Skin epidermis (tissue), 12 donors: ENCODE measurements at regions not wholly inside any gene's neighbourhood (a gene's known extent, or its start where the extent isn't known, plus 50 kb on each side); places are given as distances from the start of the nearest gene placed in this dataset.

ENCODE experiments used
- H3K27ac ChIP-seq, 21 experiments: fragments of 200-600 bp; sonication (generic) in 11 of 21; one replicate each; pipeline ENCODE4 v1.5.0; 2020; ENCODE audit warnings: mild to moderate bottlenecking in 3 of 21, inconsistent platforms in 2 of 21, moderate library complexity in 2 of 21
- H3K4me3 ChIP-seq, 7 experiments: fragments of 200-600 bp; sonication (generic) in 2 of 7; one replicate each; pipeline ENCODE4 v1.5.0; 2020; ENCODE audit warnings: inconsistent platforms in 2 of 7, mild to moderate bottlenecking in 2 of 7, moderate library complexity in 1 of 7

- Histone ChIP-seq H3K4me3 (no peak overlapping the region), H3K27ac (no peak overlapping the region)
These were observed 96.3 kb upstream of the BCL11A start for GRCh38 chr2:60649721-60650120.

GRCh38 chr2:60652832-60653340 is 99.4 kb upstream of the BCL11A start:
- H3K27ac ChIP-seq, result no peak overlapping the region
- H3K4me3 ChIP-seq, result no peak overlapping the region

- Histone ChIP-seq H3K27ac (no peak overlapping the region), H3K4me3 (no peak overlapping the region)
These were observed 98.4 kb upstream of the PAPOLG start for GRCh38 chr2:60657673-60658072.

GRCh38 chr2:60659026-60659425 is 97.0 kb upstream of the PAPOLG start:
- no peak overlapping the region for H3K27ac ChIP-seq
- H3K4me3 ChIP-seq, result no peak overlapping the region

GRCh38 chr2:60661073-60661738 is 94.9 kb upstream of the PAPOLG start:
- no peak overlapping the region for H3K27ac ChIP-seq
- no peak overlapping the region for H3K4me3 ChIP-seq

- Histone ChIP-seq H3K27ac (no peak overlapping the region), H3K4me3 (no peak overlapping the region)
These were observed 93.3 kb upstream of the PAPOLG start for GRCh38 chr2:60662781-60663180.

- Histone ChIP-seq H3K27ac (no peak overlapping the region), H3K4me3 (no peak overlapping the region)
These were observed 84.1 kb upstream of the PAPOLG start for GRCh38 chr2:60671966-60672365.

- H3K4me3 ChIP-seq, result no peak overlapping the region
- no peak overlapping the region for H3K27ac ChIP-seq
These were observed 81.4 kb upstream of the PAPOLG start for GRCh38 chr2:60674524-60675165.

- Histone ChIP-seq H3K27ac (no peak overlapping the region), H3K4me3 (no peak overlapping the region)
These were observed 80.8 kb upstream of the PAPOLG start for GRCh38 chr2:60675301-60675700.

- H3K27ac ChIP-seq, result no peak overlapping the region
- H3K4me3 ChIP-seq, result no peak overlapping the region
These were observed 79.2 kb upstream of the PAPOLG start for GRCh38 chr2:60676706-60677330.

GRCh38 chr2:60677356-60677755 is 78.7 kb upstream of the PAPOLG start:
- Histone ChIP-seq H3K4me3 (no peak overlapping the region), H3K27ac (no peak overlapping the region)

GRCh38 chr2:60678551-60678950 is 77.5 kb upstream of the PAPOLG start:
- H3K27ac ChIP-seq, result no peak overlapping the region

GRCh38 chr2:60679036-60679780 is 76.9 kb upstream of the PAPOLG start:
- Histone ChIP-seq H3K4me3 (no peak overlapping the region), H3K27ac (no peak overlapping the region)

More at GRCh38 chr2:60678551-60678950, 77.5 kb upstream of the PAPOLG start:
- H3K4me3 ChIP-seq, result no peak overlapping the region

- no peak overlapping the region for H3K27ac ChIP-seq
- no peak overlapping the region for H3K4me3 ChIP-seq
These were observed 62.5 kb upstream of the PAPOLG start for GRCh38 chr2:60693551-60693950.

GRCh38 chr2:60695793-60696192 is 60.3 kb upstream of the PAPOLG start:
- Histone ChIP-seq H3K4me3 (no peak overlapping the region), H3K27ac (no peak overlapping the region)

- Histone ChIP-seq H3K27ac (no peak overlapping the region), H3K4me3 (no peak overlapping the region)
These were observed 56.5 kb upstream of the PAPOLG start for GRCh38 chr2:60699617-60700016.

- H3K27ac ChIP-seq, result no peak overlapping the region
- H3K4me3 ChIP-seq, result no peak overlapping the region
These were observed 50.0 kb upstream of the PAPOLG start for GRCh38 chr2:60706021-60706420.
